ENCODE measurements at regions not wholly inside any gene's neighbourhood (a gene's known extent, or its start where the extent isn't known, plus 50 kb on each side); places are given as distances from the start of the nearest gene placed in this dataset.

DNA sequence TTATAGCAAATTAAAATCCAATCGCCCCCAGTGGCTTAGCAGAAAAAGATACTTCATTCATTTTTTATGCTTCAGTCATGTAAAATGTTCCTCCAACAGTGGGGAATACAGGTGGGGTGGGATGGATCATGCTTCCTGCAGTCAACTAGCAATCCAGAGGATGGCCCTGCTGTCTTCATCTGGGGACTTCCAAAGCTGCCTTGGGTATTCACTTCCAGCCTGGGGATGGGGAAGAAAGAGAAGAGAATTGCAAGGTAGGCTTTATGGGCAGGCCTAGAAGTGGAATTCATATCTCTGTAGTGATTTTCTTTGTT lies 354.8 kb upstream of the SLCO3A1 start:
- TF ChIP-seq CTCF (IDR thresholded peaks at IDR 0.05; ENCODE audit: poor library complexity): no peak
- no peak for TF ChIP-seq EZH2 (IDR thresholded peaks at IDR 0.05; ENCODE audit: borderline replicate concordance)

All from hepatocyte (in vitro differentiated cells).